ENCODE measurements at regions not wholly inside any gene's neighbourhood (a gene's known extent, or its start where the extent isn't known, plus 50 kb on each side); places are given as distances from the start of the nearest gene placed in this dataset.

- H3F3A ChIP-seq (replicated peaks; ENCODE audit: insufficient read depth): no peaks in the 10 kb centered on the region
- H3K4me3 ChIP-seq (ENCODE audit: low read depth in 2 of 2, low read length in 1 of 2): no peak overlapping the region
- H3K36me3 ChIP-seq (replicated peaks in 1 of 2; ENCODE audit: control insufficient read depth in 1 of 2, insufficient read depth in 2 of 2, low read length in 1 of 2): no peaks in the 10 kb centered on the region
- DNase-seq: no peak
- no peak for TF ChIP-seq FOSL2 (IDR thresholded peaks at IDR 0.05; ENCODE audit: borderline replicate concordance, low read depth)
- TF ChIP-seq SIN3A (IDR thresholded peaks at IDR 0.05; ENCODE audit: borderline replicate concordance, low read depth, low read length): no peak
- TF ChIP-seq EP300 (IDR thresholded peaks at IDR 0.05; ENCODE audit: borderline replicate concordance in 1 of 2, low read depth in 1 of 2, low read length in 1 of 2): no peak
- no peak for TF ChIP-seq IRF3 (IDR thresholded peaks at IDR 0.05; ENCODE audit: low read depth, low read length)
- no peak for TF ChIP-seq NRF1 (IDR thresholded peaks at IDR 0.05; ENCODE audit: low read depth, low read length)
- TF ChIP-seq MEF2A (IDR thresholded peaks at IDR 0.05; ENCODE audit: borderline replicate concordance, low read depth): no peak
- TF ChIP-seq GABPA (IDR thresholded peaks at IDR 0.05; ENCODE audit: low read depth): no peak
- no peak for TF ChIP-seq RXRA (IDR thresholded peaks at IDR 0.05; ENCODE audit: borderline replicate concordance, low read depth)
- TF ChIP-seq FOXJ3 (CRISPR knock-in tag; IDR thresholded peaks at IDR 0.05): no peak
- TF ChIP-seq RAD21 (IDR thresholded peaks at IDR 0.05; ENCODE audit: low read length): no peak
- TF ChIP-seq EZH2phosphoT487 (IDR thresholded peaks at IDR 0.05; ENCODE audit: borderline replicate concordance, low read depth): no peak
- no peak for TF ChIP-seq ELF1 (IDR thresholded peaks at IDR 0.05)
- TF ChIP-seq RCOR1 (IDR thresholded peaks at IDR 0.05; ENCODE audit: low read length): no peak
- TF ChIP-seq USF1 (IDR thresholded peaks at IDR 0.05; ENCODE audit: borderline replicate concordance, low read depth): no peak
- TF ChIP-seq FOXM1 (IDR thresholded peaks at IDR 0.05; ENCODE audit: low read depth): no peak
- TF ChIP-seq TCF12 (IDR thresholded peaks at IDR 0.05): no peak
- TF ChIP-seq RFX5 (IDR thresholded peaks at IDR 0.05; ENCODE audit: low read length): no peak
- TF ChIP-seq REST (IDR thresholded peaks at IDR 0.05; ENCODE audit: low read depth, low read length): no peak
- no peak for TF ChIP-seq CHD2 (IDR thresholded peaks at IDR 0.05; ENCODE audit: low read length, partially characterized antibody)
- TF ChIP-seq JUND (IDR thresholded peaks at IDR 0.05): no peak
- H2AFZ ChIP-seq (ENCODE audit: low read depth): no peak overlapping the region
- H4K20me1 ChIP-seq (ENCODE audit: insufficient read depth): no peaks in the 10 kb centered on the region
- H3K27ac ChIP-seq (ENCODE audit: low read depth in 2 of 2, low read length in 1 of 2): no peak overlapping the region
- WGBS (ENCODE audit: low lambda C conversion rate): 32% methylated on average over 5 of the region's 5 CpGs
- no peaks in the 10 kb centered on the region for H3K79me2 ChIP-seq (ENCODE audit: insufficient read depth)
- H3K9ac ChIP-seq: no peak overlapping the region
- H3K9me3 ChIP-seq: 0 out of 2 replicates have a peak, but pooled peaks cover 6% of the 10 kb centered on the region
- no peaks in the 10 kb centered on the region for H3K27me3 ChIP-seq (ENCODE audit: insufficient read depth)
- no peaks in the 10 kb centered on the region for H3K9me2 ChIP-seq
- ChIA-PET CTCF (no interaction called here), POLR2A (no interaction called here)
- H3K4me1 ChIP-seq (ENCODE audit: control insufficient read depth in 1 of 2, insufficient read depth in 2 of 2, low read depth in 1 of 2, low read length in 1 of 2): peaks cover 0 to 10% of the 10 kb centered on the region in 2 experiments; a peak in 1 of 4 replicates
- no peak overlapping the region for H3K4me2 ChIP-seq
Measured at GRCh38 chr2:343355-343754, 55.5 kb upstream of the ALKAL2 start.
